ENCODE measurements at regions not wholly inside any gene's neighbourhood (a gene's known extent, or its start where the extent isn't known, plus 50 kb on each side); places are given as distances from the start of the nearest gene placed in this dataset.

DNA sequence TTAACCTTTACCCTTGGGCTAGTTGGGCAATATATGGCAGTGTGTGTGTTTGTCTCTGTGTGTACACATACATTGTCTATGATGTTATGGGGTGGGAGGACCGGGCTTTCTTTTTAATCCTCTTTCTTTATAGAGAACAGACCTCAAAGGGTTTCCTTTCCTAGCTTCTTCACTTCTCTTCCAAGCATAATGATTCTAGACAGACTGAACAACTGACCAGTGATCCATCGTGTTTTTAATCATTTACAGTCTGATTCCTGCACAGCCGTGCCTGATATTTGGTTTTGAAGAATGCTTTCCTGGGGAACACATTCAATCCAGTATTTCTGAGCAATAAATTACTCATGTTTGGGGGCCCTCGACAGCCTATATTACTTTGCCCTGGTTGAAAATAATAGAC lies 481.1 kb upstream of the DCN start:
- no peak overlapping the region; the same call in 1 of the 2 replicates for H2AFZ ChIP-seq (ENCODE audit: low read depth)
- no peaks in the 10 kb centered on the region for H3K79me2 ChIP-seq (ENCODE audit: insufficient read depth, low read depth)
- TF ChIP-seq, protein P1, sequence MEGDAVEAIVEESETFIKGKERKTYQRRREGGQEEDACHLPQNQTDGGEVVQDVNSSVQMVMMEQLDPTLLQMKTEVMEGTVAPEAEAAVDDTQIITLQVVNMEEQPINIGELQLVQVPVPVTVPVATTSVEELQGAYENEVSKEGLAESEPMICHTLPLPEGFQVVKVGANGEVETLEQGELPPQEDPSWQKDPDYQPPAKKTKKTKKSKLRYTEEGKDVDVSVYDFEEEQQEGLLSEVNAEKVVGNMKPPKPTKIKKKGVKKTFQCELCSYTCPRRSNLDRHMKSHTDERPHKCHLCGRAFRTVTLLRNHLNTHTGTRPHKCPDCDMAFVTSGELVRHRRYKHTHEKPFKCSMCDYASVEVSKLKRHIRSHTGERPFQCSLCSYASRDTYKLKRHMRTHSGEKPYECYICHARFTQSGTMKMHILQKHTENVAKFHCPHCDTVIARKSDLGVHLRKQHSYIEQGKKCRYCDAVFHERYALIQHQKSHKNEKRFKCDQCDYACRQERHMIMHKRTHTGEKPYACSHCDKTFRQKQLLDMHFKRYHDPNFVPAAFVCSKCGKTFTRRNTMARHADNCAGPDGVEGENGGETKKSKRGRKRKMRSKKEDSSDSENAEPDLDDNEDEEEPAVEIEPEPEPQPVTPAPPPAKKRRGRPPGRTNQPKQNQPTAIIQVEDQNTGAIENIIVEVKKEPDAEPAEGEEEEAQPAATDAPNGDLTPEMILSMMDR (conservative IDR thresholded peaks at IDR 0.05; ENCODE audit: low read depth, low read length) = no peak
- H3K36me3 ChIP-seq (ENCODE audit: insufficient read depth) = no peaks in the 10 kb centered on the region
- H3K4me3 ChIP-seq (IDR thresholded peaks at IDR 0.05; ENCODE audit: insufficient read depth, low read depth, low read length) = no peak overlapping the region
- no peak overlapping the region for H3K4me2 ChIP-seq
- H3K27me3 ChIP-seq (ENCODE audit: insufficient read depth, low read depth) = no peaks in the 10 kb centered on the region
- H3K27ac ChIP-seq = no peak overlapping the region
- H3K4me1 ChIP-seq (ENCODE audit: low read depth, poor library complexity, severe bottlenecking) = no peaks in the 10 kb centered on the region
- H4K20me1 ChIP-seq (ENCODE audit: insufficient read depth) = no peaks in the 10 kb centered on the region
- no peak overlapping the region for H3K9ac ChIP-seq

GRCh38 chr12:91663310-91663709 lies 480.7 kb upstream of the DCN start:
- Histone ChIP-seq H3K27ac (no peak overlapping the region), H2AFZ (ENCODE audit: low read depth) (no peak overlapping the region), H3K4me2 (no peak overlapping the region), H3K36me3 (ENCODE audit: insufficient read depth) (no peaks in the 10 kb centered on the region), H4K20me1 (ENCODE audit: insufficient read depth) (no peaks in the 10 kb centered on the region), H3K9ac (no peak overlapping the region), H3K79me2 (ENCODE audit: insufficient read depth, low read depth) (no peaks in the 10 kb centered on the region), H3K27me3 (ENCODE audit: insufficient read depth, low read depth) (no peaks in the 10 kb centered on the region), H3K4me3 (IDR thresholded peaks at IDR 0.05; ENCODE audit: insufficient read depth, low read depth, low read length) (no peak overlapping the region), H3K4me1 (ENCODE audit: low read depth, poor library complexity, severe bottlenecking) (no peaks in the 10 kb centered on the region)
- TF ChIP-seq, protein P1 (conservative IDR thresholded peaks at IDR 0.05; ENCODE audit: low read depth, low read length) = no peak

DNA sequence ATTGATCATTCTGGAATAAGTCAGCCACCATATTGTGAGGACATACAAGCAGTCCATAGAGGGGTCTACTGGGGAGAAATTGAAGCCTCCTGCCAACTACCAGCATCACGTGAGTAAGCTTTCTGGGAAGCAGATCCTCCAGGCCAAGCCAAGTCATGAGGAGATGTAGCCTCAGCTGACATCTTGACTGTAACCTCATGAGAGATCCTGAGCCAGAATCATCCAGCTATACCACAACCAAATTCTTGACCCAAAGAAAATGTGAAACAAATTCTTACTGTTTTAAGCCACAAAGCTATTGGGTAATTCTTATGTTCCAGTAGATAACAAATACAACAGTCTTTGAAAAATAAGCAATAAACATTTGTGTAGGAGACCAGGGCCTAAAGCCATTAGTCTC lies 479.4 kb upstream of the DCN start:
- H4K20me1 ChIP-seq (ENCODE audit: insufficient read depth) = no peaks in the 10 kb centered on the region
- no peak overlapping the region for H2AFZ ChIP-seq (ENCODE audit: low read depth)
- TF ChIP-seq, protein P1 (conservative IDR thresholded peaks at IDR 0.05; ENCODE audit: low read depth, low read length) = no peak
- H3K27ac ChIP-seq = no peak overlapping the region
- H3K27me3 ChIP-seq (ENCODE audit: insufficient read depth, low read depth) = no peaks in the 10 kb centered on the region
- H3K9ac ChIP-seq = no peak overlapping the region
- no peaks in the 10 kb centered on the region for H3K79me2 ChIP-seq (ENCODE audit: insufficient read depth, low read depth)
- H3K36me3 ChIP-seq (ENCODE audit: insufficient read depth) = no peaks in the 10 kb centered on the region
- H3K4me3 ChIP-seq (IDR thresholded peaks at IDR 0.05; ENCODE audit: insufficient read depth, low read depth, low read length) = no peak overlapping the region
- H3K4me2 ChIP-seq = no peak overlapping the region
- no peaks in the 10 kb centered on the region for H3K4me1 ChIP-seq (ENCODE audit: low read depth, poor library complexity, severe bottlenecking)

GRCh38 chr12:91657032-91657431 lies 474.4 kb upstream of the DCN start:
- no peak overlapping the region for H3K27ac ChIP-seq

More at GRCh38 chr12:91657032-91657431, 474.4 kb upstream of the DCN start:
- Histone ChIP-seq H3K4me1 (ENCODE audit: low read depth, poor library complexity, severe bottlenecking) (no peaks in the 10 kb centered on the region), H3K4me2 (no peak overlapping the region), H3K79me2 (ENCODE audit: insufficient read depth, low read depth) (no peaks in the 10 kb centered on the region), H3K36me3 (ENCODE audit: insufficient read depth) (no peaks in the 10 kb centered on the region), H3K27me3 (ENCODE audit: insufficient read depth, low read depth) (no peaks in the 10 kb centered on the region), H4K20me1 (ENCODE audit: insufficient read depth) (no peaks in the 10 kb centered on the region), H3K9ac (no peak overlapping the region), H2AFZ (ENCODE audit: low read depth) (no peak overlapping the region), H3K4me3 (IDR thresholded peaks at IDR 0.05; ENCODE audit: insufficient read depth, low read depth, low read length) (no peak overlapping the region)
- TF ChIP-seq, protein P1 (conservative IDR thresholded peaks at IDR 0.05; ENCODE audit: low read depth, low read length) = no peak

All from KMS-11 (cell line).